DOHH2 (cell line): ENCODE measurements at regions not wholly inside any gene's neighbourhood (a gene's known extent, or its start where the extent isn't known, plus 50 kb on each side); places are given as distances from the start of the nearest gene placed in this dataset.

Experiments
- H3F3A ChIP-seq: fragments of 200-600 bp; sonication (generic), shearing (Covaris generic); 2 replicates; pipeline ENCODE4 v1.6.0; 2016; ENCODE audit warnings: antibody characterized with exemption, mild to moderate bottlenecking; ENCODE audit not compliant: control insufficient read depth, insufficient read depth
- H3K27ac ChIP-seq: fragments of 200-600 bp; sonication (generic); 2 replicates; pipeline ENCODE4 v1.5.1; 2014; ENCODE audit warnings: low read depth, mild to moderate bottlenecking, low read length, moderate library complexity
- H3K27me3 ChIP-seq: fragments of 200-600 bp; sonication (generic); 2 replicates; pipeline ENCODE4 v1.6.1; 2014; ENCODE audit warnings: mild to moderate bottlenecking, low read length, mixed read lengths; ENCODE audit not compliant: control insufficient read depth
- H3K36me3 ChIP-seq: fragments of 200-600 bp; sonication (generic); 2 replicates; pipeline ENCODE4 v1.6.1; 2014; ENCODE audit warnings: mild to moderate bottlenecking, low read length, moderate library complexity, mixed read lengths; ENCODE audit not compliant: control insufficient read depth
- H3K4me1 ChIP-seq: fragments of 200-600 bp; sonication (generic); 2 replicates; pipeline ENCODE4 v1.6.1; 2014; ENCODE audit warnings: mild to moderate bottlenecking, low read length, mixed read lengths; ENCODE audit not compliant: control insufficient read depth
- H3K4me2 ChIP-seq: fragments of 200-600 bp; sonication (generic); 2 replicates; pipeline ENCODE4 v1.6.0; 2014; ENCODE audit warnings: mild to moderate bottlenecking, low read length, moderate library complexity
- H3K4me3 ChIP-seq: fragments of 200-600 bp; sonication (generic); 2 replicates; pipeline ENCODE4 v1.5.1; 2014; ENCODE audit warnings: mild to moderate bottlenecking, low read length, mixed read lengths
- H3K79me2 ChIP-seq: fragments of 200-600 bp; sonication (generic); 2 replicates; pipeline ENCODE4 v1.6.1; 2014; ENCODE audit warnings: mild to moderate bottlenecking, low read length, mixed read lengths; ENCODE audit not compliant: control insufficient read depth
- H3K9me2 ChIP-seq: fragments of 200-600 bp; sonication (generic); replicated peaks from 2 replicates; pipeline ENCODE4 v1.6.1; 2014; ENCODE audit warnings: mild to moderate bottlenecking, low read length, mixed read lengths; ENCODE audit not compliant: control insufficient read depth
- H3K9me3 ChIP-seq: fragments of 200-600 bp; sonication (generic); 2 replicates; pipeline ENCODE4 v1.6.1; 2014; ENCODE audit warnings: antibody characterized with exemption, low read length, mixed read lengths; ENCODE audit not compliant: control insufficient read depth, insufficient read depth
- H4K20me1 ChIP-seq: fragments of 200-600 bp; sonication (generic); 2 replicates; pipeline ENCODE4 v1.6.0; 2014; ENCODE audit warnings: low read depth, mild to moderate bottlenecking, antibody characterized with exemption, low read length, moderate library complexity; ENCODE audit not compliant: control insufficient read depth, insufficient read depth
- CTCF ChIP-seq: fragments of 200-600 bp; sonication (generic); IDR thresholded peaks from one replicate; pipeline ENCODE4 v1.5.1; 2014; ENCODE audit warnings: antibody characterized with exemption, mild to moderate bottlenecking, low read depth, low read length; ENCODE audit not compliant: poor library complexity, severe bottlenecking
- EZH2phosphoT487 ChIP-seq: fragments of 200-600 bp; sonication (generic); IDR thresholded peaks from 2 replicates; pipeline ENCODE4 v1.6.1; 2017; ENCODE audit warnings: borderline replicate concordance, mild to moderate bottlenecking, antibody characterized with exemption, low read length, moderate library complexity, mixed read lengths

DNA sequence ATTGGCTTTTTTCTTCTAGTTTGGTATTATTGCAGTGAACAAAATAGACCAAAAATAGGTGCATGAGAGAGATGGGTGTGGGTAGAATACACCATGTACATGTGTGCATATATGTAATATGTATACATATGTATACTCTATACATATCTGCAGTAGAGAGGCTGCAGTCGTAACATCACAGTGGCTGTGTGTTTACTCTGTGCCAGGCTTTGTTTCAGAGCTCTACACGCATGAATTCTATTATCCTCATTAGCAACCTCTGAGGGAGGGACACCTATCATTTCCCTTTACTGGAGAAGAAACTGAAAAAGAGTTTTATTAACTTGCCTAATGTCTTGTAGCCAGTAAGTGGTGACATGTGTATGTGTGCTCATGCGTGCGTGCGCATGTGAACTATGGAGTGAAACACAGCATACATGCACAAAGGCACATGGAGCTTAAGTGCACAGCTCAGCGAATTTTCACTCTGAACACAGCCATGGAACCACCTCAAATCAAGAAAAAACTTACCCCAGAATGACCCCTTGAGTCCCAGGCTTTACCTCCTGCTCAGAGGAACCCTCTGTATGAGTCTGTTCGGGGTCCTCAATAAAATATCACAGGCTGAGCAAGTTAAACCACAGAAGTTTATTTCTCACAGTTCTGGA lies 452.5 kb downstream of the CDH26 start:
- TF ChIP-seq CTCF (no peak), EZH2phosphoT487 (no peak)
- Histone ChIP-seq H3K36me3 (no peaks in the 10 kb centered on the region), H3K27me3 (no peaks in the 10 kb centered on the region), H3K9me3 (no peaks in the 10 kb centered on the region), H3F3A (no peaks in the 10 kb centered on the region), H3K79me2 (no peaks in the 10 kb centered on the region), H3K4me1 (no peaks in the 10 kb centered on the region), H3K4me3 (no peak overlapping the region), H4K20me1 (no peaks in the 10 kb centered on the region), H3K27ac (no peak overlapping the region), H3K9me2 (no peaks in the 10 kb centered on the region; the same call in 1 of the 2 replicates), H3K4me2 (no peak overlapping the region)

DNA sequence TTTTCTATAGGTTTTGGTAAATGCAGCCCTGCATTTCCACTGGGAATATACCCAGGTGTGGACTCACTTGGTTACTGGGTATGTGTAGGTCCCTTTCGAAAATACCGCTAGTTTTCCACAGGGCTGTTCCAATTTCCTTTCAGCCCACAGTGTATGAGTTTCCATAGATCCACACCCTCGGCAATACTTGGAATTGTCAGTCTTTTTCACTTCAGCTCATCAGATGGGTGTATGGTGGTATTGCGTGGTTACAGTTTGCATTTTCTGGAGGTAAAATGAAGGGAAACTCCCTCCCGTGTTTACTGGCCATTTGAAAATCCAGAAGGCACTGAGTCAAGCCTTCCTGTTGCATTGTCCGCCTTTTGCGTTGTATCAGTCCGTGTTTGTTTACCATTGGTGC lies 453.6 kb downstream of the CDH26 start:
- TF ChIP-seq CTCF: no peak
- no peak for TF ChIP-seq EZH2phosphoT487
- Histone ChIP-seq H3K27ac (no peak overlapping the region), H4K20me1 (no peaks in the 10 kb centered on the region), H3K27me3 (no peaks in the 10 kb centered on the region), H3K36me3 (no peaks in the 10 kb centered on the region), H3K4me3 (no peak overlapping the region), H3K9me3 (no peaks in the 10 kb centered on the region), H3K9me2 (no peaks in the 10 kb centered on the region; the same call in 1 of the 2 replicates), H3K4me2 (no peak overlapping the region), H3K79me2 (no peaks in the 10 kb centered on the region), H3F3A (no peaks in the 10 kb centered on the region), H3K4me1 (no peaks in the 10 kb centered on the region)

- Histone ChIP-seq H3K9me3 (no peaks in the 10 kb centered on the region), H4K20me1 (no peaks in the 10 kb centered on the region), H3K27me3 (no peaks in the 10 kb centered on the region), H3F3A (no peaks in the 10 kb centered on the region), H3K4me2 (no peak overlapping the region), H3K4me3 (no peak overlapping the region), H3K79me2 (no peaks in the 10 kb centered on the region), H3K27ac (no peak overlapping the region), H3K4me1 (no peaks in the 10 kb centered on the region), H3K36me3 (no peaks in the 10 kb centered on the region), H3K9me2 (no peaks in the 10 kb centered on the region)
- no peak for TF ChIP-seq EZH2phosphoT487
Observed at GRCh38 chr20:60420676-60421229, 462.5 kb downstream of the CDH26 start.

GRCh38 chr20:60422848-60423247 lies 464.6 kb downstream of the CDH26 start:
- TF ChIP-seq CTCF: no peak
- TF ChIP-seq EZH2phosphoT487: no peak
- Histone ChIP-seq H3K9me2 (no peaks in the 10 kb centered on the region), H3K27me3 (no peaks in the 10 kb centered on the region), H3K9me3 (no peaks in the 10 kb centered on the region), H3K4me3 (no peak overlapping the region), H3K27ac (no peak overlapping the region), H3K36me3 (no peaks in the 10 kb centered on the region), H4K20me1 (no peaks in the 10 kb centered on the region), H3K79me2 (no peaks in the 10 kb centered on the region), H3F3A (no peaks in the 10 kb centered on the region), H3K4me1 (no peaks in the 10 kb centered on the region), H3K4me2 (no peak overlapping the region)
